SJSA1 (cell line): ENCODE measurements at regions not wholly inside any gene's neighbourhood (a gene's known extent, or its start where the extent isn't known, plus 50 kb on each side); places are given as distances from the start of the nearest gene placed in this dataset.
"Not testable (repeated sequence)": the region's sequence is repeated elsewhere in the genome, so short reads cannot be mapped to it uniquely, and the experiment has no call there.

Source experiments
- DNase-seq, 2 experiments: peaks; one replicate each; pipeline ENCODE4 v3.0.0-alpha.2; 2015 to 2020; ENCODE audit warnings: low spot score in 2 of 2, low read depth in 1 of 2
- H3K27ac ChIP-seq: fragments of 250-450 bp; sonication (Bioruptor Pico); 2 replicates; pipeline ENCODE4 v1.5.1; 2020; ENCODE audit warnings: mild to moderate bottlenecking, moderate library complexity
- H3K27me3 ChIP-seq: fragments of 250-450 bp; sonication (Bioruptor Pico); replicated peaks from 2 replicates; pipeline ENCODE4 v1.5.1; 2020; ENCODE audit warnings: mild to moderate bottlenecking, moderate library complexity
- H3K36me3 ChIP-seq: fragments of 250-450 bp; sonication (Bioruptor Pico); 2 replicates; pipeline ENCODE4 v1.5.1; 2020; ENCODE audit warnings: mild to moderate bottlenecking
- H3K4me1 ChIP-seq: fragments of 250-450 bp; sonication (Bioruptor Pico); replicated peaks from 2 replicates; pipeline ENCODE4 v1.6.1; 2021; ENCODE audit warnings: mild to moderate bottlenecking
- H3K4me3 ChIP-seq: fragments of 250-450 bp; sonication (Bioruptor Pico); 2 replicates; pipeline ENCODE4 v1.5.1; 2020; ENCODE audit warnings: mild to moderate bottlenecking
- H3K9me3 ChIP-seq: fragments of 250-450 bp; sonication (Bioruptor Pico); replicated peaks from 2 replicates; pipeline ENCODE4 v1.5.1; 2020; ENCODE audit warnings: mild to moderate bottlenecking

DNA sequence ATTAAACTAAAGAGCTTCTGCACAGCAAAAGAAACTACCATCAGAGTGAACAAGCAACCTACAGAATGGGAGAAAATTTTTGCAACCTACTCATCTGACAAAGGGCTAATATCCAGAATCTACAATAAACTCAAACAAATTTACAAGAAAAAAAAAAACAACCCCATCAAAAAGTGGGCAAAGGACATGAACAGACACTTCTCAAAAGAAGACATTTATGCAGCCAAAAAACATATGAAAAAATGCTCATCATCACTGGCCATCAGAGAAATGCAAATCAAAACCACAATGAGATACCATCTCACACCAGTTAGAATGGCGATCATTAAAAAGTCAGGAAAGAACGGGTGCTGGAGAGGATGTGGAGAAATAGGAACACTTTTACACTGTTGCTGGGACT lies 439.3 kb upstream of the ADGRB3 start:
- DNase-seq, H3K9me3 ChIP-seq, H3K27me3 ChIP-seq, H3K36me3 ChIP-seq, H3K4me1 ChIP-seq, H3K27ac ChIP-seq, H3K4me3 ChIP-seq: not testable (repeated sequence)

DNA sequence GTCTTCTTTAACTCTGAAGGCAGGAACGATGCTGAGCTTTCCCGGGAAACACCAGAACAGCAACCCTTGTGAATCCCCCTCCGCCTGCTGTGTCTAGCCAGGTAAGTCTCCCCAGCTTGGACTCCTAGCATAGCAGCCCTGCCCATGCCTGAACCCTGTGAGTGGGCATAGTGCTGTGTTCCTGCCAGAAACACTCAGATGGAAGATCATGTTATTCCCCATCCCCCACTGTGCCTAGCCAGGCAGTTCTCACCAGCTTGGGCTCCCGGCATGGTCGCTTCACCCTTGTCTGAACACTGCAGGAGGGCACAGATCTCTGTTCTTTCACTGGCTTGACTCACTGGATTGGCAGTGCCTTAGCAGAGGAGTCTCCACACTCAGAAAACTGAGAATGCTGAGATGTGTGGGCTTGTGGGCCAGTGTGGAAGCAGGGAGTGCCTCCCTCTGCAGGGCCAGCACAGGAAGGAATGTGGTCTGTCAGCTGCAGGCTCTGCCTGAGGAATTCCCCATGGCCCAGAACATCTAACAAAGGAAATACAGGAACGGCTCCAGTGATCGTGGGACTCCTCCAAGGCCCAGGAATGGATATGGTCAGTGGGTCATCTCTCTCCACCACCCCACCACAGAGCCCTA lies 440.1 kb upstream of the ADGRB3 start:
- Histone ChIP-seq H3K4me3 (no peak overlapping the region), H3K36me3 (no peaks in the 10 kb centered on the region), H3K9me3 (no peaks in the 10 kb centered on the region), H3K27me3 (no peaks in the 10 kb centered on the region), H3K27ac (no peak overlapping the region), H3K4me1 (no peaks in the 10 kb centered on the region)
- no peak for DNase-seq

DNA sequence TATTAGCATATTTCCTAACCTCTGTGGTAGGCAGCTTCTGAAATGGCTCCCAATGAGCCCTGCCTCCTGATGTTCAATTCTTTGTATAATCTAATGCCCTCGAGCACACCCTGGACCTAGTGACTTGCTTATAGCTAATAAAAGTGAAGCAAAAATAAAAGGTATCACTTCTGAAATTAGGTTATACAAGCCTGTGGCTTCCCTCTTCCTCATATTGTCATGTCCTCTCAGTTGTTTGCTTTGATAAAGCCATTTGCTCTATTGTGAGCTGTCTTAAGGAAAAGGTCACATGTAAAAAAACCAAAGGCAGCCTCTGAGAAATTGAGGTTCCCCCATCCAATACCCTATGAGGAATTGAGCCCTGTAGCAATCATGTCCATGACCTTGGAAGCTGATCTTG lies 442.1 kb upstream of the ADGRB3 start:
- Histone ChIP-seq H3K27me3 (no peaks in the 10 kb centered on the region), H3K27ac (no peak overlapping the region), H3K4me3 (no peak overlapping the region), H3K4me1 (no peaks in the 10 kb centered on the region), H3K9me3 (no peaks in the 10 kb centered on the region), H3K36me3 (no peaks in the 10 kb centered on the region)
- no peak for DNase-seq

DNA sequence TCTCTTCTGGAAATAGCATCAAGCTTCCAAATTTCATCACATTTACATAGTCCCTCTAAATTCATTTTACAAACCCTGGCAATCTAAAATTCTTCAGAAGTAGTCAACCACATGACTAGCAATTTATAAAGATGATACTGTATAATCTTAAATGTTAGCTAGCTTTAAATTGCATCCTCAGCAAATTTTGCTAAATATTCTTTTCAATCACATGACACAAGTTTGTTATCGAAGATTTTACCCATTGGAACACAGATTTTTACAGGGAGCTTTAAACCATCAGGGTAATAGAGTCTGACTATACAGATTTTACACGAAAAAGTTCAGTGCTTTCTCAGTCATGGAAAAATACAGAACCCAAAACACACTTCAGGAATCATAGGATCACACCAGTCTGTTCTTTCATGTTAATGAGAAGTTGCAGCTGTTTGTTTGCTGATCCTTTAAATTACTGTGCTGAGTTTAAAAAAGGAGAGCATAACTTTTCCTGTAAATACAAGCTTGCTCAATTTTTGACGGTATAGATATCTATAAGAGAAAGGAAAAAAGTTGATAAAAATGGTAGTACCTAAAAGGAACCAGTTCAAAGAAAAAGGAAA lies 445.8 kb upstream of the ADGRB3 start:
- Histone ChIP-seq H3K27me3 (no peaks in the 10 kb centered on the region), H3K27ac (no peak overlapping the region)
- no peak for DNase-seq

DNA sequence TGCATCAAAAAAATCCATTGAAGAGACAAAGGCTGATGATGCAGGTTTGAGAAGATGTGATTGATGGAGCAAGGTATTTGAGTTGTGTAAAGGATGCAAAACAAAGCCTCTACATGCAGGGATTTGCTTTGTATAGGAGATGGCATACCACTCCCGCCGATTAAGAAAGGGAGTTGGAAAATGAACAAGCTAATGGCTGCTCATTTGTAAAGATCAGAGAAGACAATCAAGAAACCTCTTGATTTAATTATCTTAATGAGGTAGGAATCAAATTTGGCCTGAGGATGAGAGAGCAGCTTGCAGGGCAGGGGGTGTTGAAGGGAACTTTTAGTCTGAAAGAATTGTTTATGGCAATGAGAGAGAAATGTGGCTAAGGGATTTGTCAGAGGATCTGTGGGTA lies 448.2 kb upstream of the ADGRB3 start:
- H3K36me3 ChIP-seq, result no peaks in the 10 kb centered on the region
- no peaks in the 10 kb centered on the region for H3K27me3 ChIP-seq
- H3K4me3 ChIP-seq, result no peak overlapping the region
- DNase-seq, result no peak
- no peaks in the 10 kb centered on the region for H3K9me3 ChIP-seq
- no peaks in the 10 kb centered on the region for H3K4me1 ChIP-seq
- no peak overlapping the region for H3K27ac ChIP-seq

More for the DNA sequence above, 445.8 kb upstream of the ADGRB3 start:
- Histone ChIP-seq H3K4me1 (no peaks in the 10 kb centered on the region), H3K4me3 (no peak overlapping the region), H3K36me3 (no peaks in the 10 kb centered on the region), H3K9me3 (no peaks in the 10 kb centered on the region)

DNA sequence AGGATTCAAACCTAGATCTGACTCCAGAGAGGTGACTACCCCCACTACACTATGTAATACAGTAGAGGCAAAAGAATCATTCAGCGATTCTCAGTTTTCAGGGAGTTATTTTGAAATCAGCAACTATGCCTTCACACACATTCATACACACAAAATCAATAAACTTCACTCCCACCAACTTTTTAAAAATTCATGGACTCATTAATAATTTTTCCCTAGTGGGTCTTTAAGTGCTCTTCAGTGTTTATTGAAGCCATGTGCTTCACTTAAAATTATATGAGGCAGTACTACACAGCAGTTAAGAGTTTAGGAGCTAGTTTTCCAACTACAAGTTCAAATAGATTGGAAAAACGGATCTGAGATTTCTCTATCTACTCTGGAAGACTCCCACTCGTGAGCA lies 452.7 kb upstream of the ADGRB3 start:
- Histone ChIP-seq H3K9me3 (0 out of 2 replicates have a peak, but pooled peaks cover 3% of the 10 kb centered on the region), H3K4me1 (no peaks in the 10 kb centered on the region), H3K27ac (no peak overlapping the region), H3K27me3 (no peaks in the 10 kb centered on the region), H3K36me3 (no peaks in the 10 kb centered on the region), H3K4me3 (no peak overlapping the region)
- DNase-seq, result no peak

DNA sequence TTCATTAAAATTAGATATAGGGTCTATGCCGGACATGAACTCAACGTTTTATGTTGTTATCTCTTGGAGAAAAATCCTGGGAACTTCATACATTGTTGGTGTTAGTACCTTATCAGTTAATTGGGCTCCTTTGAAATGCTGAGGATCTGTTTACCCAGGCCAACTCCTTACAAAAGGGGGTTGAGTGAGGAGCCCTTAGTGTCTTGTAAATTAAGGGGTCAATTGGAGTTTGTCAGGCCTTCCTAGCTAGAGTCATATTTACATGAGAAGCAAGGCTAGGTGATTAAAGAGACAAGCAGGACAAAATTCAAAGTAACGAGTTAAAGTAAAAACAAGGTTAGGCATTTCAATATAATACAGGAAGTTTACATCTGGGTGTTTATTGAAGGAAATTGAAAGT lies 454.1 kb upstream of the ADGRB3 start:
- H3K27me3 ChIP-seq, H3K4me3 ChIP-seq, H3K9me3 ChIP-seq, H3K27ac ChIP-seq, H3K36me3 ChIP-seq, H3K4me1 ChIP-seq, DNase-seq: not testable (repeated sequence)

DNA sequence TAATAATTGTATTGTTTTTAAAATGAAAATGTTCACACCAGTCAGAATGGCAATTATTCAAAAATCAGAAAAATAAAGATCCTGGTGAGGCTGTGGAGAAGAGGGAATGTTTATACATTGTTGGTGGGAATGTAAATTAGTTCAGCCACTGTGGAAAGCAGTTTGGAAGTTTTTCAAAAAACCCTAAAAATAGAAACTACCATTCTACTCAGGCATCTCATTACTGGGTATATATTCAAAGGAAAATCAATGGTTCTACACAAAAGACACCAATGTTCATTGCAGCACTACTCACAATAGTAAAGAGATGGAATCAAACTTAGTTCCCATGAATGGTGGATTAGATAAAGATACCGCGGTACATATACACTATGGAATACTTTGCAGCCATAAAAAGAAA lies 461.5 kb upstream of the ADGRB3 start:
- H3K4me1 ChIP-seq, result no peaks in the 10 kb centered on the region
- no peak overlapping the region for H3K4me3 ChIP-seq
- H3K27me3 ChIP-seq, result no peaks in the 10 kb centered on the region

DNA sequence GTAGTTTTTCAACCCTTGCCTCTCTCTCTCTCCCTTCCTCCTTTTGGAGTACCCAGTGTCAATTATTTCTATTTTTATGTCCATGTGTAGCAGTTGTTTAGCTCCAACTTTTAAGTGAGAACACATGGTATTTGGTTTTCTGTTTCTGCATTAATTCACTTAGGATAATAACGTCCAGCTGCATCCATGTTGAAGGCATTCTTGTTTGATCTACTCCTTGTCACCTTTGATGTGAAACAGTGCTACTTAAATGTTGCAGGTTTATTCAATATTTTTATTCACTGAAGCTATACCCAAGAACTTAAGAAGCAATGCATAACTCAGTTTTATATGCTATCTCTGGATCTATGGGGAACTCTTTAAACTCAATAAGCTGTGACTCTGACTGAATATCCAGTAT lies 465.2 kb upstream of the ADGRB3 start:
- Histone ChIP-seq H3K9me3 (0 out of 2 replicates have a peak, but pooled peaks cover under 1% of the 10 kb centered on the region), H3K27ac (no peak overlapping the region), H3K27me3 (no peaks in the 10 kb centered on the region), H3K4me3 (no peak overlapping the region), H3K4me1 (no peaks in the 10 kb centered on the region), H3K36me3 (no peaks in the 10 kb centered on the region)
- no peak for DNase-seq

More for the DNA sequence above, 461.5 kb upstream of the ADGRB3 start:
- no peak for DNase-seq
- Histone ChIP-seq H3K36me3 (no peaks in the 10 kb centered on the region), H3K9me3 (0 out of 2 replicates have a peak, but pooled peaks cover 8% of the 10 kb centered on the region), H3K27ac (no peak overlapping the region)

DNA sequence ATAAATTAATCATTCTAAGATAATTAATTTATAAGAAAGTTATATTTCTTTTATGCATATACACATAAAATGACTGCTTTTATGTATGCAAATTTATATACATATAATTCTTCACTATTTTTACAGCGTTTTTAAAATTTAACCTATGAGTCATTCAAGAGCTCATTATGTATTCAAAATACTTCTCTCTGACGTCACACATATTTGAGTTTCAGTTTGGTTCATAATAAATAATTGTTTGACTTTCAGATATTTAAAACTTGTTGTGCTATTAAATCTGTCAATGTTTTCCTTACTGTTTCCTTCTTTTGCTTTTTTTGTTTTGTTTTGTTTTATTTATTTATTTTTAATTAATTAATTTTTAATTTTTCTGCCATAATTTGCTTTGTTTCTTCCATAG lies 467.5 kb upstream of the ADGRB3 start:
- DNase-seq, result no peak
- Histone ChIP-seq H3K9me3 (no peaks in the 10 kb centered on the region), H3K36me3 (no peaks in the 10 kb centered on the region), H3K27me3 (no peaks in the 10 kb centered on the region), H3K4me3 (no peak overlapping the region), H3K4me1 (no peaks in the 10 kb centered on the region), H3K27ac (no peak overlapping the region)

DNA sequence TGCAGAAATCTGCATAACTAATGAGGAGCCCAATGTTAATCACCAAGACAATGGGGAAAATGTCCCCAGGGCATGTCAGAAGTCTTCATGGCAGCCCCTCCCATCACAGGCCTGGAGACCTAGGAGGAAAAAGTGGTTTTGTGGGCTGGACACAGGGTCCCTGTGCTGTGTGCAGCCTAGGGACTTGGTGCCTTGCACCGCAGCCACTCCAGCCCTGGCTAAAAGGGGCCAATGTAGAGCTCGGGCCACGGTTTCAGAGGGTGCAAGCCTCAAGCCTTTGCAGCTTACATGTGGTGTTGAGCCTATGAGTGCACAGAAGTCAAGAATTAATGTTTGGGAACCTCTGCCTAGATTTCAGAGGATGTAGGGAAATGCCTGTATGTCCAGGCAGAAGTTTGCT lies 474.3 kb upstream of the ADGRB3 start:
- not testable (repeated sequence) for H3K4me3 ChIP-seq, H3K9me3 ChIP-seq, DNase-seq, H3K27ac ChIP-seq, H3K4me1 ChIP-seq, H3K27me3 ChIP-seq, H3K36me3 ChIP-seq

DNA sequence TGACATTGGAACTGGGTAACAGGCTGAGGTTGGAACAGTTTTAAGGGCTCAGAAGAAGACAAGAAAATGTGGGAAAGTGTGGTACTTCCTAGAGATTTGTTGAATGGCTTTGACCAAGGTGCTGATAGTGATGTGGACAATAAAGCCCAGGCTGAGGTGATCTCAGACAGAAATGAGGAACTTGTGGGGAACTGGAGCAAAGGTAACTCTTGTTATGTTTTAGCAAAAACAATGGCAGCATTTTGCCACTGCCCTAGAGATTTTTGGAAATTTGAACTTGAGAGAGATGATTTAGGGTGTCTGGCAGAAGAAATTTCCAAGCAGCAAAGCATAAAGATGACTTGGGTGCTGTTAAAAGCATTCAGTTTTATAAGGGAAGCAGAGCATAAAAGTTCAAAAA lies 474.7 kb upstream of the ADGRB3 start:
- no peak overlapping the region for H3K4me3 ChIP-seq
- no peaks in the 10 kb centered on the region for H3K4me1 ChIP-seq
- no peaks in the 10 kb centered on the region for H3K27me3 ChIP-seq
- H3K27ac ChIP-seq, result no peak overlapping the region
- 0 out of 2 replicates have a peak, but pooled peaks cover 6% of the 10 kb centered on the region for H3K9me3 ChIP-seq
- H3K36me3 ChIP-seq, result no peaks in the 10 kb centered on the region
- DNase-seq, result no peak

DNA sequence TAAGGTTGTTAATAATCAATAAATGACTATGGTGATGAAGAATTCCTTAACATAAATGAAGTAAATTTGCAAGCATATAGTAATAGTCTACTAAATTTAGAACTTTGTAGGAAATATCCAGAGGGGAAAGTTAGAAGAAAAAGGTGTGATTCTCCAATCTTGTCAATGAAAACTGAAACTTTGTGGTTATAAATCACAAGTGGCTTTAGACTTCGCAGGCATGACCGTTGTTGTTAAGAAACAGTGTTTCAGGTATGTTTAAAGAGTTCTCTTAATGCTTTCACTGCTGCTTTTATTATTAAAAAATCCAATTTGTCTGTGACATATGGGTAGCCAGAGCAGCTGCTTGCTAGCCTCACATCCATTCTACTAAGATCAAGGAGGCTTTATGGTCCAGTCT lies 475.6 kb upstream of the ADGRB3 start:
- Histone ChIP-seq H3K4me1 (no peaks in the 10 kb centered on the region), H3K36me3 (no peaks in the 10 kb centered on the region)

DNA sequence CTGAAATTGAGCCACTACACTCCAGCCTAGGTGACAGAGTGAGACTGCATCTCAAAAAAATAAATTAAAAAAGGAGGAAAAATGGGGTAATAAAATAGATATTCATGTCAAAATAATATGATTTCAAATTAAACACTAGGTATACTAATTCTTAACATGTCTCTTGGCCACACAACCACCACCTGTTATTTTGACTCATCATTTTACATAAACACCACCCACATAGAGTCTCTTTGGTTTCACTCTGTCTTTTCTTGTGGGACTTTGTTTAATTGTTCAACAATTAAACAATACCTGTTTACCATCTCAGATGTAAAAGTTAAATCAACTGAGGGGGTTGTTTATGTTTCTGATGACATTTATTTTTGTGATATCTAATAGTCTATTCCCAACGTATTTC lies 476.8 kb upstream of the ADGRB3 start:
- Histone ChIP-seq H3K9me3 (0 out of 2 replicates have a peak, but pooled peaks cover 6% of the 10 kb centered on the region), H3K4me1 (no peaks in the 10 kb centered on the region), H3K4me3 (no peak overlapping the region), H3K27ac (no peak overlapping the region), H3K27me3 (no peaks in the 10 kb centered on the region), H3K36me3 (no peaks in the 10 kb centered on the region)
- DNase-seq, result no peak

More for the DNA sequence above, 475.6 kb upstream of the ADGRB3 start:
- no peak overlapping the region for H3K4me3 ChIP-seq
- H3K27ac ChIP-seq, result no peak overlapping the region
- DNase-seq, result no peak
- H3K9me3 ChIP-seq, result 0 out of 2 replicates have a peak, but pooled peaks cover 6% of the 10 kb centered on the region
- H3K27me3 ChIP-seq, result no peaks in the 10 kb centered on the region

DNA sequence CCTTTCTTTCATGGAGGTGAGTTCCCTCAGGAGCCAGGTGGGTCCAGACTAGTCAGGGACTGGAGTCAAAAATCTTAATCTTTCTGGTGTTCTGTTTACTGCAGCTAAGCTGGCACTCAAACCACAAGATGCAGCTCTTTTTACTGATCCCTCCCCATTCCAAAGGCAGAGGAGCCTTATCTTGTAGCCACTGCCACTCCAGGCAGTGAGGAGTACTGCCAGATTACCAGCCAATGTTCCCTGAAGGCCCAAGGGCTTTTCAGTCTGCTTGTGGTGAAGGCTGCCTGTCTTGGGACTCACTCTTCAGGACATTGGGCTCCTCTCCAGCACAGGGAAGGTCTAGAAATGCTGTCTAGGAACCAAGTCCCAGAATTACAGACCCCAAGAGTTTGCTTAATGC lies 490.4 kb upstream of the ADGRB3 start:
- Histone ChIP-seq H3K4me1 (no peaks in the 10 kb centered on the region), H3K27ac (no peak overlapping the region), H3K36me3 (no peaks in the 10 kb centered on the region), H3K27me3 (no peaks in the 10 kb centered on the region), H3K4me3 (no peak overlapping the region), H3K9me3 (no peaks in the 10 kb centered on the region; the same call in 1 of the 2 replicates)
- no peak for DNase-seq
